Keratinocyte (primary cell): ENCODE measurements at regions not wholly inside any gene's neighbourhood (a gene's known extent, or its start where the extent isn't known, plus 50 kb on each side); places are given as distances from the start of the nearest gene placed in this dataset.

Source experiments
- CTCF ChIP-seq, 3 experiments: IDR thresholded peaks in 1 of 3; conservative IDR thresholded peaks in 1 of 3; optimal IDR thresholded peaks in 1 of 3; 2 replicates in 2 of 3; 3 replicates in 1 of 3; pipeline versions ENCODE3 to v1.5.1; 2011; ENCODE audit warnings: low read length in 3 of 3, mild to moderate bottlenecking in 3 of 3, moderate library complexity in 2 of 3, control low read depth in 1 of 3, inconsistent platforms in 1 of 3; ENCODE audit not compliant: insufficient read depth in 2 of 3; ENCODE audit errors: extremely low read depth in 1 of 3
- EZH2 ChIP-seq: IDR thresholded peaks from one replicate; pipeline ENCODE4 v1.6.1; 2012; ENCODE audit warnings: inconsistent platforms, mild to moderate bottlenecking, low read length, moderate library complexity

GRCh38 chr6:86511962-86512361 lies 425.4 kb upstream of the HTR1E start:
- TF ChIP-seq CTCF (optimal IDR thresholded peaks at IDR 0.05 in 1 of 3, IDR thresholded peaks at IDR 0.05 in 1 of 3, conservative IDR thresholded peaks at IDR 0.05 in 1 of 3; ENCODE audit: extremely low read depth in 1 of 3, insufficient read depth in 2 of 3, low read length in 3 of 3) (no peak), EZH2 (no peak)
